Activated CD4-positive, alpha-beta T cell treated with anti-CD3 and anti-CD28 coated beads, Interleukin-2, Interleukin-4, amounts not matched to agents 100 ng/mL and 50 ng/mL, durations not matched to agents 16 hours and 8 hours (primary cell): ENCODE measurements at regions not wholly inside any gene's neighbourhood (a gene's known extent, or its start where the extent isn't known, plus 50 kb on each side); places are given as distances from the start of the nearest gene placed in this dataset.
"Not testable (repeated sequence)": the region's sequence is repeated elsewhere in the genome, so short reads cannot be mapped to it uniquely, and the experiment has no call there.

Source experiments
- DNase-seq: peaks from one replicate; pipeline ENCODE4 v3.0.0-alpha.2; 2020; ENCODE audit warnings: low spot score

DNA sequence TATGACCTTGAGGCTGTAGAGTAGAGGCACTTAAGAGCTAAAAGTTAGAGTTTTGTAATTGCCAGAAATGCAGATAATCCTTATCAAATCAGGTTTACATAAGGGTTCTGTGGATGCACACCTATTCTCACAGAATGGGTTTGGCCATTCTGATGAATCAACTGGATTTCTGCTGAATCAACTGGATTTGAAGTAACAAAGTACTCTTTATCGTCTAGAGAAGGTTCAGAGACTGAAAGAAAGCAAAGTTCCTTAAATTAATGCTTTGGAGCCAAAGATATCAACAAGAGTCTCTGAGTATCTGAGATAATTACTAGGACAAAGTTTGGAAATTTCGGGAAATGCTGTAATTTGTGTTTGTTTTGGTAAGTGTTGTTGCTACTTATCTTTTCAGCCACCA, 669.6 kb upstream of the ZNF608 start:
- no peak for DNase-seq

DNA sequence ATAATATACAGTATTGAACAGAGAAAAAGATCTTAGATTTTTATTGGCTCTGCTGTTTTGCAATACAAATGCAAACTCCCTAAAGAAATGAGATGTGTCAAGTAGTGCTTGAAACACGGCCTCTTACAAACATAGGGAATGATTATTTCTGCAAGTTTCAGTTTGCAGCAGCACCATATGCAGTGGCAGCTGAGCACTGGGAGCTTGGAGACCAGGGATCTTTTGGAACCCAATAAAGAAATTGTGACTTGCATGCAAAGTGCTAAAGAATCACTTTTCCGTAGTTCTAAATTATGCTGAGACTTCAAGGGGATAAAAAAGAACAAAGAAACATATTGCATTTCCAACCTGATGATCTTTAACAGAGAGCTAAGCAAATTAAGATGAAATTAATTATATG, 674.6 kb upstream of the ZNF608 start:
- DNase-seq, result no peak

DNA sequence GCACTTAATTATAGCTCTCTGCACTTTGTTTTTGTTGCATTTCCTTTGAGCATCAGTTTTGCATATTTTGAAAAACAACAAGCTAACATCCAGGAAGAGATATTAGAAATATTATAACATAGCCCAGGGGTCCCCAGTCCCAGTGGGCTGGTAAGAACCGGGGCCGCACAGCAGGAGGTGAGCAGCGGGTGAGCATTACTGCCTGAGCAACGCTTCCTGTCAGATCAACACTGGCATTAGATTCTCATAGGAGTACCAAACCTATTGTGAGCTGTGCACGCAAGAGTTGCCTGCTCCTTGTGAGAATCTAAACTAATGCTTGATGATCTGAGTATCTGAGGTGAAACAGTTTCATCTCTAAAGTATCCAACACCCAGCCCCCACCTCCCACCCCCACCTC, 675.9 kb upstream of the ZNF608 start:
- no peak for DNase-seq

DNA sequence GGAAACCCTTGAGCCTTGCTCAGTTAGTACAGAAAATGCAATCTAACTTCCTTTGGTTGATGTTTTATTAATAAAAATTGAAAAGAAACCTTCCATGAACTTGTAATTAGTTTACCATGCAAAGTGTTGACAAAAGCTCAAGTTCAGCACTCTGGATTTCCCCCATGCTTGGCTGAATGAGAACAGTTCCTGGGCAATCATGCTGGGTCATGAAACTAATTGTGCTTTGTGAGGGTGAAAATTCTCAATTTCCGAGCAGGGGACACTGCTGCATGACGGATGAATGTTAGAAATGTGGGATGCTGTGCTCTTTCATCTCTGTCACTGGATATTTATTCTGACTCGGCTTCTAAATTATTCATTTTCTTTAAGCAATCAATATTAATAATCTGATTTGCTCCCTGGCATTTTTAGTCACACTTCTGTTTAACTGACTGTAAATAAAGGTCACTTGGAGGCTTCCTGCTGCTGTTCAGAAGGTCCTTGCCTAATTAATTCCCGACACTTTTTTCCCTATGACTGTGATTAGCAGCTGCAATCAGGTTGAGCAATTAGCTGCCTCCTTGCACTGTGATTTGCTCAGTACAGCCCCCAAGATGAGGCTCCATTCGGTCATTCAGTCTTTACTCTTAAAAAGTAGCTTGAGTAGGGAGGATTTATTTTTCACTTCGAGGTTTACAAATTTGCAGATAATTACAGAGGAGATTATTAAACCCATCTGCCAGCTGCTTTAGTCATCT, 678.1 kb upstream of the ZNF608 start:
- no peak for DNase-seq

DNA sequence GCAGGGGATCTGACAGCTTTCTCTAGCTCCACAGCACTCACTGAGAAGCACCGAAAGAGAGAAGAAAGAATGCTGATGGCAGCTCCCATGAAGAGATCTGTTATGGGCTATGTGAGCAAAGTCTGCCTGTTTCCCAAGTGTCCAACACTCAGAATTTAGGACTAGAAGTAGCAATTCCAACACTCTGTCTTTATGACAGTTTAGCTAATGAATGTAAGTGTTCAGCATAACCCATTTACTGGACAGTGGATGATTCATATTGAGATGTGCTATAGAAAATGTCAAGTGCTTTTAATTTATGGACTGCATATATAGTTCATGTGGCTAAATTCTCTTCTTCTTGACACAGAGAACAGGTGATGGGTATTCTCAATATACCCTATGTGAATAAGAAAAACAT, 683.1 kb upstream of the ZNF608 start:
- no peak for DNase-seq

DNA sequence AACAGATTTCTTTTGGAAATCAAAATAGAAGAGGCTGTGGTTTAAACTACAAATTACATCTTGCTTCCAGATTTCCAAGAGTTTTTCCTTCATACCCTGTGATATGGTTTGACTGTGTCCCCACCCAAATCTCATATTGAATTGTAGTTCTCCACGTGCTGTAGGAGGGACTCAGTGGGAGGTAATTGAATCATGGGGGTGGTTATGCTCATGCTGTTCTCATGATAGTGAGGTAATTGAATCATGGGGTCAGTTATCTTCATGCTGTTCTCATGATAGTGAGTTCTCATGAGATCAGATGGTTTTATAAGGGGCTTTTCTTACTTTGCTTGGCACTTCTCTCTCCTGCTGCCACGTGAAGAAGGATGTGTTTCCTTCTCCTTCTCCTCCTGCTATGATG, 687.0 kb upstream of the ZNF608 start:
- no peak for DNase-seq

DNA sequence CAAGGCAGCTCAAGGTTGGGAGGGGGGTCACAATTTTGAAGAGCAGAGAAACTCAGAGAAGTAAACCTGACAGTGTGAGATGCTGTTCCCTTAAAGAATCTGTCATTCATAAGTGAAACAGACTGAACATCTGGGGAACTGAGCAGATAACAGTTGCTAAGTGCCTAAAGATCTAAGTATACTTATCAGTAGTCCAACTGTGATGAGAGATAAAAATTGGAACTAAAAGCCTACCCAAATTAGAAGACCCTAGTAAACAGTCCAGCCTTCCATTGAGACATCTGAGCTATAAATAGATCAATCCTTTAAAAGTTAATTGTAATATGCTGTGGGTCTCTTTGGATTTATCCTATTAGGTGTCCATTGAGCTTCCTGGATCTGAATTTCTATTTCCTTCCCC, 692.8 kb upstream of the ZNF608 start:
- no peak for DNase-seq

DNA sequence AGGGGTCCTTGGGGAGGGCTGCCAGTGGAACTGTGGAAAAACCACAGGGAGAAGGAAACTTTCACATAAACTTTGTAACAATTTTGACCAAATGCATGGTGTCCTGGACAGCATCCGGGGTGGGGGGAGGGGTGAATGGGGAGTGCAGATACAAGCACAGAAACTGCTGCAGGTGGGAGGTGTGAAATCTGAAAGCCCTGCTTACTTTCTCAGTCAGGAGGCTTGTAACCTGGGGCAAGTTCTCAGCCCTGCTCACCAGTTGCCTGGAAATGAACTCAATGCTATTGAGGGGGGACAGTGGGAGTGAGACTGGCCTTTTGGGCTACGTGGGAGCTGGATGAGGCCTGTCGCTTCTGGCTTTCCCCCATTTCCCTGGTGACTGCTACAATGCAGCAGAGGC, 694.5 kb upstream of the ZNF608 start:
- DNase-seq, result no peak

DNA sequence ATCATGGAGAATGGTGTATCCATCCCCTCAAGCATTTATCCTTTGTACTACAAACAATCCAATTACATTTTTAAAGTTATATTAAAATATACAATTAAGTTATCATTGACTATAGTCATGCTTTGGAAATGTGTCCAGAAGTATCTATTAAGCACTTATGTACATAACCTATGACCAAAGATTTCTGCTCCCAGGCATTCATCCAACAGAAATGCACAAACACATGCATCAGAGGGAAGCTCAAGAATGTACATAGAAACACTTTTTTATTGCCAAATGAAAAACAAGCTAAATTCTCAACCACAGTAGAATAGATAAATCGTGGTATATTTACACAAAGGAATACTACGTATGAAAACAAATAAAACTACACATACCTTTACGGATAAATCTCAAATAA, 700.5 kb upstream of the ZNF608 start:
- no peak for DNase-seq

DNA sequence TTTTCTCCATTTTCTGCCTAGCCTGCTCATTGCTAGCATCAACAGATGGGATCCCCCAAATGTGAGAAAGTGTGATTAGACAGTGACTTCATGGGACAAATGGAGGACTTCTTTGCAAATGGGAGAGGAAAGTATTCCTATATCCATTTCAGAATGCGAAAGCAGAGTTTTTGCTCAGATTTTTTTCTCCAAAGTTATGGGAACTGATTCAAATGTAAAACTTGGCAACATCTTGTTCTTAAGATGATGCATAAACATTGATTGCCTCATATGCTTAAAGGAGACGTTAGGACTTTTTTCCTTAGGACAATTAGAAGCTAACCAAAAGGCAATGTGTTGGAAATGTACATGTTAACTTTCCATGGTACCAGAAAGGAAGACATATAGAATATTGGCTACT, 704.3 kb upstream of the ZNF608 start:
- DNase-seq, result no peak

DNA sequence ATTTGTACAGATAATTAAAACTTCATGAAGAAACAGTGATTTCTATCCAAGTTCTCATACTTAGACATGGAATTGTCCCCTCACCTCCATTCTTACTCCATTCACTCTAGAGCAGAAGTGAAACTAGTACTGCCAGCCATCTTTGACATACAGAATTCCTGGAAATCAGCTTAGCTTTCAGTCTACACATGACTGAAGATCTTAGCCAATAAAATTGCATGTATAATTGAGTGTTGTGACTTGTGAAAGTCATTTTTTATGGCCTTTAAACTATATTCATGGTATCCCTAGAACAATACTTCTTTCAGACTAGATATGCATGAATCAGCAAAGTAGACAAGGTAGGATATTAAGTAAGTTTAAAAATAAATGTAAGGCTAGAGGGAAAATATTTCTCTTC, 705.2 kb upstream of the ZNF608 start:
- no peak for DNase-seq

DNA sequence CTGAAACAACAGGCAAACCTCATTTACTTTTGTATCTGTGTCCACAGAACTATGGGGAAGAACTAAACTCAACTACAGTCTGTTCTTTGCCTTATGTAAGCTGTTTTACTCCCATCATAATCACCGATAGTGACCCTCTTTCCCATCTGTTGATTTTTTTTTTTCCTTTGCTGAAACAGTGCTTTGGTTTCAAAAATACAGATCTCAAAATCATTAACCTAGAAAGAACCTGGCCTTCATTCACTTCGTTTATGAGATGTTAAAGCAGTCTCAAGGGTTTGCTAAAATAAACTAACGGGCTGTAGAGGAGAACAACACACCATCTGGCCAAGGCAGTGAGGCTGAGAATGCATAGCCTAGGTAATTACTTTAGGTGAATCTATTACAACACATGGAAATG, 706.6 kb upstream of the ZNF608 start:
- no peak for DNase-seq

DNA sequence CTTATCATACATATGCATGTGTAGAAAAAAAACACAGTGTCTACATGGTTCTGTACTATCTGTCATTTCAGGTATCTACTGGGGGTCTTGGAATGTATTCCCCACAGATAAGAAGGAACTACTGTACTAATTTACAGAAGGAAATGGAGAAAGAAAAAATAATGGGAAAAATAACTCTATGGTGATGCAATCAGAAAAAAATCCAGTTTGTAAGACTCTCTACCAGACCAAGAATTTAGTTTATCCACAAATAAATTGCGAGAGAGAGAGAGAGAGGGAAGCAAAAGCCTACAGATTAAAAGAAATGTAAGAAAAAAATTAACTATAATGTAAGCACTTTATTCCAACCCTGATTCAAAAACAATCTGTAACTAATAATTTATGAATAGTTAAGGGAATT, 708.6 kb upstream of the ZNF608 start:
- DNase-seq, result no peak

DNA sequence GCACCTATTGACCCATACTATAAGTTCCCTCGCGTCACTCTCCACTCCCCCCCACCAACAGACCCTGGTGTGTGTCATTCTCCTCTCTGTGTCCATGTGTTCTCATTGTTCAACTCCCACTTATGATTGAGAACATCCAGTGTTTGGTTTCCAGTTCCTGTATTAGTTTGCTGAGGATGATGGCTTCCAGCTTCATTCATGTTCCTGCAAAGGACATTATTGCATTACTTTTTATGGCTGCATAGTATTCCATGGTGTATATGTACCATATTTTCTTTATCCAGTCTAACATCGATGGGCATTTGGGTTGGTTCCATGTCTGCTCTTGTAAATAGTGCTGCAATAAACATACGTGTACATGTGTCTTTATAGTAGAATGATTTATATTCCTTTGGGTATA, 709.6 kb upstream of the ZNF608 start:
- DNase-seq, result not testable (repeated sequence)

DNA sequence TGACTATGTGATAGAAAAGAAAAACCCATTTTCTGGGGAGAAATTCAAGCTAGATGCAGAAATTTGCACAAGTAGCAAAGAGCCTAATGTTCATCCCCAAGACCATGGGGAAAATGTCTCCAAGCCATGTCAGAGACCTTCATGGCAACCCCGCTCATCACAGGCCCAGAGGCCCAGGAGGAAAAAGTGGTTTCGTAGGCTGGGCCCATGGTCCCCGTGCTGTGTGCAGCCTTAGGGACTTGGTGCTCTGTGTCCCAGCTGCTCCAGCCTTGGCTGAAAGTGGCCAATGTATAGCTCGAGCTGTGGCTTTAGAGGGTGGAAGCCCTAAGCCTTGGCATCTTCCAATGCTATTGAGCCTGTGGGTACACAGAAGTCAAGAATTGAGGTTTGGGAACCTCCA, 711.2 kb upstream of the ZNF608 start:
- no peak for DNase-seq

DNA sequence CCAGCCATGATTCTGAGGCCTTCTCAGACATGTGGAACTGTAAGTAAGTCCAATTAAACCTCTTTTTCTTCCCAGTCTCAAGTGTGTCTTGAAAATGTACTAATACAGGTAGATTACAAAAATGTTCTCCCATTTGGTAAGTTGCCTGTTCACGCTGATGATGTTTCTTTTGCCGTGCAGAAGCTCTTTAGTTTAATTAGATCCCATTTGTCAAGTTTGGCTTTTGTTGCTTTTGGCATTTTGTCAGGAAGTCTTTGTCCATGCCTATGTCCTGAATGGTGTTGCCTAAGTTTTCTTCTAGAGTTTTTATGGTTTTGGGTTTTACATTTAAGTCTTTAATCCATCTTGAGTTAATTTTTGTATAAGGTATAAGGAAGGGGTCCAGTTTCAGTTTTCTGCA, 712.5 kb upstream of the ZNF608 start:
- not testable (repeated sequence) for DNase-seq

DNA sequence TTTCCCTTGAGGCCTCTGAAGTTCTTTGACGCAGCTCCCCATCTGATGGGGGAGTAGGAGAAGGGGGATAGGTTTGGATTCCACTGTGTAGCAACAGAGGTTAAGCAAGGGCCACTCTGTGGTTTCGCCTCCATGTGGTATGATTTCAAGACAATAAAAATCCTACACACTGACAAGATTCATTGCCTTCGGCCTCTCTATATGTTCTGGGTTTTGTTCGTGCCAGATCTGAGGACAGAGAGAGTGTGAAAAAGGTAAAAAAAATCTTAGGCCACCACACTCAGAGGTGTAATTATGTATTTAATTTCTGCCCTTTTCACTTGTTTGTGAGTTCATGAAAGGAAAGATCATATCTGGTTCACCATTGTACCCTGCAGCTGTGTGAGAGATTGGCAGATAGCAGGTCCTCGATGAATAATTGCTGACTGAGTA, 715.2 kb upstream of the ZNF608 start:
- no peak for DNase-seq

DNA sequence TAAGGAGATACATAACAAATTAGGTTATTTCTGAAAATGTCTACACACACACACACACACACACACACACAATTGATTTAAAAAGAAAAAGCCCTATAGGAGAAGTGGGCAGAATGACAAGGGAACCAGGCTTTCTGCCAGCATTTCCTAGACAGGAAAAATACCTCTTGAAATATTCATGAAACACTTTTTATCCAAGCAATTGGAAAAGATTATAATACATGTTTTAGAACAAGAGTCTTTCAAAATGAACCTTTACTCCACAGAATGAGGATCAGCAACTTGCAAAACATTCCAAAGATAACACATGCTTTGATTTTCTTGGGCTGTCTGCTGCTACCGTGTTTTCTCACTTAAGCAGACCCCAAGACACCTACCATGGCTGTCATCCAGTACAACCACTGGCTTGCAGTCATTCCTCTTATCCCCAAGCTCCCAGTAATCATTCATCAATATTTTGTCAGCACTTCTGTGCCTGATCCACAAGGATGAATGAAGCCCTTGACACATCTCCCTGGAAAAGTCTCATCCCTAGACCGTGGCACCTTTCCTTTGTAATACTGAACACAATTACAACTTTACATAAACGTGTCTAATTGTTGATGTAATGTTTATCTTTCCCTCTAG, 717.1 kb upstream of the ZNF608 start:
- no peak for DNase-seq

DNA sequence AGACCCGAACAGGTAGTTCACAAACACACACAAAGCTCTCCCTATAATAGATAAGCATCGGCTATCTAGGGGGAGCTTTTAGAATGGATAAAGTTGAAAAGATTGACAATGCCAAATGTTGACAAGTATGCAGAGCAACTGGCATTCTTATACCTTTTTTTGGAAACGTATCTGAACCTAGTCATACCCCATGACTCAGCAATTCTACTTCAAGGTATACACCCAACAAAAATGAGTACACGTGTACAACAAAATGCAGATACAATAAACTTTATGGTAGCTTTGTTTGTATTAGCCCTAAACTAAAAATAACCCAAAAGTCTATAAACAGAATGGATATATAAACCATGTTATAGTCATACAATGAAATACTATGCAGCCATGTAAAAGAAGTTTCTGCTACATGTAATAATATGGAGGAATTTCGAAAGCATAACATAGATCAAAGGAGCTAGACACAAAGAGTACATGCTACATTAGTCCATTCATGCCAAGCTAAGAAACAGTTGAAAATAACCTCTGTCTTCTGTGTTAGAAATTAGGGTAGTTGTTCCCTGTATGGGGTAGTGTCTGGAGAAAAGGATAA, 718.5 kb upstream of the ZNF608 start:
- no peak for DNase-seq

DNA sequence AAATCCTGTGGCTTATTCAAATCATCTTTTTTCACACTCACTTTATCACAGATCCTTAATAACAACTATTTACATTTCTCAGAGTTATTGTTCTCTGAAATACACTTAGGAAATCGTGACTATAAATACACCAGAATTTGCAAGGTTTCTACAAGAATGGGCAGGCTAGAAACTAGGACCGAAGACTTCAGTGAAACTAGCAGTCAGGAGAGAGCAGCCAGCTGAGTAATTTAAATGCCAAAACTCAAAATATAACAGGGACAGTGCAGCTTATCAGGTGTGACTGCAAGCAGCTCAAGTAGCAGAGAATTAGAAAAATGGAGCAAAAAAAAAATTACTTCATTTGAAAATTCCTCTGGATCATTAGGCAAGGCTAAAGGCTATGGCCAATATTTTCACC, 719.3 kb upstream of the ZNF608 start:
- DNase-seq, result no peak

DNA sequence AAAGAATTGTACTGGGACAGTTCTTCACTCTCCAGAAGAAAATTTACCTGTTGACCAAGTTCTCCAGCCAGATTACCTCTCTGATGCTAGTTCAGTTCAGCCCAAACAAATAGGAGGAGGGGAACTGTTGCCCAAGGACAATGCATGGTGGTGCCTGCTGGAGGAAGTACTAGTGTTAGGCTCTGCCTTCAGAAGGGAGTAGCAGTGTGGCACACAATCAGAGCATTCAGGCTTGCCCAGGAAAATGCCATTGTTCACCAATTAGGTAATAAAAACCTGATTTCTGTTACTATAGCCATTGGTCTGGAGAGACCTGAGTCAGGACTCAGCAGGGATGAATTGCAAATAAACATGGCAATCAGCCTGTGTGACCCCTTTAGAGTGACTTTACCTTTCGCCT, 720.8 kb upstream of the ZNF608 start:
- no peak for DNase-seq

DNA sequence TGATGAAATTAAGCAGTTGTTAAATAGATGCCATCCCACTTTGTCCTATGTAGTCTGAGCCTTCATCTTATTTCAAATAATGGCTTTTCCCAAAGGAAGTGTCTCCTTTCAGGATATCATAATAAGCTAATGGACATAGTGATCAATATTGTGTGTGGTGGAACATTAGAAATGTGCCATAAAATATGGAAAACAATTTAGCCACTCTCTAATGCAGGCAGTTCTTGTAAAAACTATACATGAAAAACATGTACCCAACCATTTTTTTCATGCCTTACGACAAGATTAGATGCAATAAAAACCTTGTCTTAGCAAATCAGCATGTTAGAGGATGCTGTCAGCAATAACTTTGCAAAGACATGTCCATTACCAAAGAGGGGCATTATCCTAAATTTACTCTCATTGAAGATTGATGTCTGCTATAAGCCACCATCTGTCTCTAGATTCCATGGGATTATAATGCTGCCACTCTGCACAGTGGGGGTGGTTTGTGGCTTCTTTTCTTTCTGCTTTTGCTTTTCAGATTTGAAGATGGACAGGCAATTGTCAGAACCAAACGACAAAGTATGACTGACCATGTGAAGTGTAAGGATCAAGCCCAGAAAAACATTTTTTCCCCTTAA, 724.0 kb upstream of the ZNF608 start:
- no peak for DNase-seq

DNA sequence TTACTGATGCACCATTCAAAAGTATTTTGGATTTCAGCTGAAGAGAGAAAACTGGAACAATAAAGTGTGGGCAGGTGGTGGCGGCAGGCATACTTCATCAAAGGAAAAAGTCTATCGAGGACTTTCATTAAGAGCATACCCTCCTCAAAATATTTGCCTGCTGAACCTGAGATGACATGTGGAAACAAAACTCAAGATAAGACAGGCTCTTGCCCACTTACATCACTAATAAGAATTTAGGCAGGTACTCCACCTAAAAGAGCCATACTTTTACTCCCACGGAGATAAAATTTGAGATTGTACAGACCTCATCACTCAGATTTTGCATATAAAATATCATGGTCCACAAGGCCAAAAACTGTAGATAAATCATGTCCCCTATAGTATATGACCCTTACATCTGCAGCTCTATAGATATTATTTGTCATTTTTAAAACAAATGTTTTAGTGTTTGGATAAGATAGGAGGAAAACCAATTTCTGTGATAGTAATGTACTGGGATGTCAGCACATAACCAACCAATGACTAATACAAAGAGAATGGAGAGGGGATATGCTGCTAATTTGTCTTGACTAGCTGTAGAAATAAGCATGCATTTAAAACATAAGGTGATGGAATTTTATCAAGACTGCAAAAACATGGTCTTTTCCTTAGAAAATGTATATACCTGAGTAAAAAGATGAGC, 730.6 kb upstream of the ZNF608 start:
- no peak for DNase-seq
